HG03196 (cell line): ENCODE measurements at regions not wholly inside any gene's neighbourhood (a gene's known extent, or its start where the extent isn't known, plus 50 kb on each side); places are given as distances from the start of the nearest gene placed in this dataset.

Source experiments
- ATAC-seq: cut with Tn5 transposase; IDR thresholded peaks from one replicate; pipeline ENCODE4 v1.9.1; 2021; ENCODE audit not compliant: unreplicated experiment

- no peak for ATAC-seq
Observed at GRCh38 chr5:9863486-9863885, 233.3 kb upstream of the TAS2R1 start.

GRCh38 chr5:9861666-9862256 lies 231.6 kb upstream of the TAS2R1 start:
- ATAC-seq, result no peak

GRCh38 chr5:9859808-9860207 lies 229.7 kb upstream of the TAS2R1 start:
- ATAC-seq, result no peak

GRCh38 chr5:9858043-9858442 lies 227.9 kb upstream of the TAS2R1 start:
- ATAC-seq, result no peak

- ATAC-seq, result no peak
Observed at GRCh38 chr5:9853309-9853708, 223.2 kb upstream of the TAS2R1 start.

- no peak for ATAC-seq
Observed at GRCh38 chr5:9852671-9853070, 222.5 kb upstream of the TAS2R1 start.

GRCh38 chr5:9851458-9851857 lies 221.3 kb upstream of the TAS2R1 start:
- ATAC-seq, result no peak

GRCh38 chr5:9850456-9850855 lies 220.3 kb upstream of the TAS2R1 start:
- ATAC-seq, result no peak

- ATAC-seq, result no peak
Observed at GRCh38 chr5:9847631-9848030, 217.5 kb upstream of the TAS2R1 start.

GRCh38 chr5:9845185-9845584 lies 215.0 kb upstream of the TAS2R1 start:
- ATAC-seq, result no peak

- no peak for ATAC-seq
Observed at GRCh38 chr5:9841516-9842170, 211.5 kb upstream of the TAS2R1 start.

GRCh38 chr5:9838916-9839315 lies 208.8 kb upstream of the TAS2R1 start:
- no peak for ATAC-seq

- ATAC-seq, result no peak
Observed at GRCh38 chr5:9834871-9835770, 205.0 kb upstream of the TAS2R1 start.

GRCh38 chr5:9833871-9834270 lies 203.7 kb upstream of the TAS2R1 start:
- ATAC-seq, result no peak

- ATAC-seq, result no peak
Observed at GRCh38 chr5:9832921-9833320, 202.8 kb upstream of the TAS2R1 start.

GRCh38 chr5:9831823-9832222 lies 201.7 kb upstream of the TAS2R1 start:
- ATAC-seq, result no peak

- ATAC-seq, result no peak
Observed at GRCh38 chr5:9830184-9830583, 200.0 kb upstream of the TAS2R1 start.

GRCh38 chr5:9829621-9830020 lies 199.5 kb upstream of the TAS2R1 start:
- no peak for ATAC-seq

- no peak for ATAC-seq
Observed at GRCh38 chr5:9820691-9821449, 190.7 kb upstream of the TAS2R1 start.

GRCh38 chr5:9818340-9818845 lies 188.2 kb upstream of the TAS2R1 start:
- ATAC-seq, result no peak

GRCh38 chr5:9817819-9818218 lies 187.7 kb upstream of the TAS2R1 start:
- no peak for ATAC-seq
